Hepatocyte (in vitro differentiated cells): ENCODE measurements at regions not wholly inside any gene's neighbourhood (a gene's known extent, or its start where the extent isn't known, plus 50 kb on each side); places are given as distances from the start of the nearest gene placed in this dataset.
"Not testable (repeated sequence)": the region's sequence is repeated elsewhere in the genome, so short reads cannot be mapped to it uniquely, and the experiment has no call there.

Experiments
- DNase-seq: peaks from one replicate; pipeline ENCODE4 v3.0.0-alpha.2; 2016; ENCODE audit warnings: low spot score
- H2AFZ ChIP-seq: fragments of 200-600 bp; sonication (generic); 2 replicates; pipeline ENCODE4 v1.6.0; 2016; ENCODE audit warnings: antibody characterized with exemption, mild to moderate bottlenecking
- H3K27ac ChIP-seq: fragments of 200-600 bp; sonication (generic); 2 replicates; pipeline ENCODE4 v1.5.1; 2016; ENCODE audit warnings: mild to moderate bottlenecking
- H3K27me3 ChIP-seq: fragments of 200-600 bp; sonication (generic); 2 replicates; pipeline ENCODE4 v1.6.1; 2016
- H3K36me3 ChIP-seq: fragments of 200-600 bp; sonication (generic); replicated peaks from 2 replicates; pipeline ENCODE4 v1.5.1; 2016; ENCODE audit warnings: low read depth; ENCODE audit not compliant: insufficient read depth
- H3K4me1 ChIP-seq: fragments of 200-600 bp; sonication (generic); 2 replicates; pipeline ENCODE4 v1.5.1; 2016; ENCODE audit warnings: mild to moderate bottlenecking, moderate library complexity; ENCODE audit not compliant: insufficient read depth
- H3K4me2 ChIP-seq: fragments of 200-600 bp; sonication (generic); 2 replicates; pipeline ENCODE4 v1.6.0; 2016
- H3K4me3 ChIP-seq: fragments of 200-600 bp; sonication (generic); 2 replicates; pipeline ENCODE4 v1.5.1; 2016; ENCODE audit warnings: mild to moderate bottlenecking
- H3K79me2 ChIP-seq: fragments of 200-600 bp; sonication (generic); 2 replicates; pipeline ENCODE4 v1.6.0; 2017; ENCODE audit warnings: mild to moderate bottlenecking
- H3K9me2 ChIP-seq: fragments of 200-600 bp; sonication (generic); replicated peaks from 2 replicates; pipeline ENCODE4 v1.6.0; 2017; ENCODE audit warnings: mild to moderate bottlenecking; ENCODE audit not compliant: insufficient read depth
- H3K9me3 ChIP-seq: fragments of 200-600 bp; sonication (generic); 2 replicates; pipeline ENCODE4 v1.5.1; 2016; ENCODE audit warnings: low read depth, mild to moderate bottlenecking
- H4K20me1 ChIP-seq: fragments of 200-600 bp; sonication (generic); 2 replicates; pipeline ENCODE4 v1.6.0; 2016; ENCODE audit warnings: mild to moderate bottlenecking; ENCODE audit not compliant: insufficient read depth, poor library complexity, severe bottlenecking
- CTCF ChIP-seq: fragments of 200-600 bp; sonication (generic); IDR thresholded peaks from 2 replicates; pipeline ENCODE4 v1.5.1; 2016; ENCODE audit warnings: antibody characterized with exemption, mild to moderate bottlenecking; ENCODE audit not compliant: poor library complexity
- EZH2 ChIP-seq: fragments of 200-600 bp; sonication (generic); IDR thresholded peaks from 2 replicates; pipeline ENCODE4 v1.6.1; 2016; ENCODE audit warnings: antibody characterized with exemption, mild to moderate bottlenecking, borderline replicate concordance
- EZH2phosphoT487 ChIP-seq: fragments of 200-600 bp; sonication (generic); IDR thresholded peaks from one replicate; pipeline ENCODE4 v1.6.1; 2018; ENCODE audit warnings: antibody characterized with exemption, mild to moderate bottlenecking, low read depth, moderate library complexity; ENCODE audit not compliant: unreplicated experiment, severe bottlenecking
- WGBS: methylation state at CpG from one replicate; pipeline ENCODE4 v1.1.6; 2016; ENCODE audit warnings: low lambda C conversion rate; ENCODE audit errors: missing lambda C conversion rate; 5-methylcytosine and 5-hydroxymethylcytosine counted together

GRCh38 chr10:14423111-14423744 lies 92.5 kb upstream of the FRMD4A start:
- no peaks in the 10 kb centered on the region for H3K9me2 ChIP-seq
- no peak overlapping the region for H3K27ac ChIP-seq
- TF ChIP-seq EZH2 (no peak), EZH2phosphoT487 (no peak), CTCF (no peak)
- H3K27me3 ChIP-seq = no peaks in the 10 kb centered on the region
- no peak overlapping the region for H2AFZ ChIP-seq
- H3K36me3 ChIP-seq = no peaks in the 10 kb centered on the region
- WGBS = 78% methylated on average over 6 of the region's 6 CpGs
- H3K4me3 ChIP-seq = no peak overlapping the region
- H3K9me3 ChIP-seq = no peaks in the 10 kb centered on the region
- no peak overlapping the region for H3K4me2 ChIP-seq
- no peaks in the 10 kb centered on the region for H3K4me1 ChIP-seq
- no peaks in the 10 kb centered on the region for H4K20me1 ChIP-seq
- H3K79me2 ChIP-seq = no peaks in the 10 kb centered on the region
- DNase-seq = no peak

GRCh38 chr10:14422431-14422830 lies 91.7 kb upstream of the FRMD4A start:
- 60% methylated on average over 2 of the region's 2 CpGs for WGBS
- Histone ChIP-seq H3K4me2 (no peak overlapping the region), H4K20me1 (no peaks in the 10 kb centered on the region), H3K79me2 (no peaks in the 10 kb centered on the region), H3K27me3 (no peaks in the 10 kb centered on the region), H3K9me2 (no peaks in the 10 kb centered on the region), H3K4me1 (no peaks in the 10 kb centered on the region), H3K36me3 (no peaks in the 10 kb centered on the region), H2AFZ (no peak overlapping the region), H3K27ac (no peak overlapping the region), H3K9me3 (no peaks in the 10 kb centered on the region), H3K4me3 (no peak overlapping the region)
- DNase-seq = no peak
- TF ChIP-seq EZH2phosphoT487 (no peak), CTCF (no peak), EZH2 (no peak)

GRCh38 chr10:14421941-14422340 lies 91.2 kb upstream of the FRMD4A start:
- no peak overlapping the region for H2AFZ ChIP-seq
- no peaks in the 10 kb centered on the region for H3K36me3 ChIP-seq
- H3K4me2 ChIP-seq = no peak overlapping the region
- 64% methylated on average over 3 of the region's 3 CpGs for WGBS
- TF ChIP-seq CTCF (no peak), EZH2phosphoT487 (no peak), EZH2 (no peak)
- no peak overlapping the region for H3K27ac ChIP-seq
- H3K79me2 ChIP-seq = no peaks in the 10 kb centered on the region
- H3K4me3 ChIP-seq = no peak overlapping the region
- H3K9me3 ChIP-seq = no peaks in the 10 kb centered on the region
- no peaks in the 10 kb centered on the region for H3K27me3 ChIP-seq
- no peak for DNase-seq
- H4K20me1 ChIP-seq = no peaks in the 10 kb centered on the region
- no peaks in the 10 kb centered on the region for H3K9me2 ChIP-seq
- H3K4me1 ChIP-seq = no peaks in the 10 kb centered on the region

- DNase-seq, H3K36me3 ChIP-seq, H2AFZ ChIP-seq, H3K79me2 ChIP-seq, H3K9me3 ChIP-seq, H4K20me1 ChIP-seq, H3K4me2 ChIP-seq, H3K27ac ChIP-seq, H3K4me1 ChIP-seq, H3K9me2 ChIP-seq, H3K4me3 ChIP-seq, H3K27me3 ChIP-seq: not testable (repeated sequence)
- 78% methylated on average over 2 of the region's 2 CpGs for WGBS
Observed at GRCh38 chr10:14417336-14417735, 86.6 kb upstream of the FRMD4A start.
